ENCODE measurements at regions not wholly inside any gene's neighbourhood (a gene's known extent, or its start where the extent isn't known, plus 50 kb on each side); places are given as distances from the start of the nearest gene placed in this dataset.

DNA sequence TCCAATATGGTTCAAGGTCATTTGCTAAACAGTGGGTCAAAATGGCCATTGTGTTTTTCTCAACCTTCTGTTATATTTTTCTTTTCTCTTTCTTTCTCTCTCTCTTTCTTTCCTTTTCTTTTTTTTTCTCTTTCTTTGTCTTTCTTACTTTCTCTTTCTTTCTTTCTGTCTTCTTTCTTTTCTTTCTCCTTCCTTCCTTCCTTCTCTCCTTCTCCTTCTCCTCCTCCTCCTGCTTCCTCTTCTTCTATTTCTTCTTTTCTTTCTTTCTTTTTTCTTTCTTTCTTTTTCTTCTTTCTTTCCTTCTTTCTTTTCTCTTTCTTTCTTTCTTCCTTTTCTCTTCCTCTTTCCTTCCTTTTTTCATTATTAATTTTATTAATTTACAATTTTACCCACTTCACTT lies 619.5 kb downstream of the IRX1 start:
- no peak for DNase-seq (ENCODE audit: low read depth in 3 of 3, low spot score in 1 of 3)

DNA sequence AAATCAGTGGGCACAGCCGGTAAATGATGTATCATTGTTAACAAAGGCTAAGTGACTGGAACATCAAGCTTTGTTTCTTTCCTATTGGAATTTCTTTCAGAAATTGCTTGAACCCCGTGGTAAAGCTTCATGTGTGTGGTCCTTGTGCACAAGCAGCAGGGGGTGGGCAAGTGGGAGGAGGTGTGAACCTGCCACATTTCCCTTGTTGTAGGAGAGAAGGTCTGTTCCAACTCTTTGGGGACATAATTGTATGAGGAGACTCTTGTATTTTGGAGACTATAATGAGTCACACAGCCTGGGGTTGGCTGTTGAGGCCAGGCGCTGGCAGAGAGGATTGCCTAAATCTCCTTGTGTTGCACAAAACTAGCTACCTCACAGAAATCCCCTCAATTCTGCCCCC lies 620.5 kb downstream of the IRX1 start:
- DNase-seq (ENCODE audit: low read depth in 3 of 3, low spot score in 1 of 3) = no peak

- no peak for DNase-seq (ENCODE audit: low read depth in 3 of 3, low spot score in 1 of 3)
These were observed 624.4 kb downstream of the IRX1 start for GRCh38 chr5:4220016-4220415.

DNA sequence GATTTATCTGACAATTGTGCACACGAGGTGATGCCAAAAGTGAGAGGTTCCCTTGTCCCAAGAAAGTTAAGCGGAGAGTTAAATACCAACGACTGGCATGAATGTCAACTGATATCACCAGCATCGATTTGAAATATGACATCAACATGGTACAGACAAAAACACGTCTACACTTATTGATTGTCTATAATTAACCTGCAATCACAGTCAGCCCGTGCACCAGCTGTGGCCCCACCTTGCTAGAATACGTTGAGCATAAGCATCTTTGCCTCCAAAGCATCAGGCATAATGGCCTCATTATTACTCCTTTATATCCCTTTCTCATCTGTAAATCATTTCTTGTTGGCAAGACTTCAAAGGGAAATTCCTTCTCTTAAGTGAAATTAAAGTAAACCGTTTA lies 625.4 kb downstream of the IRX1 start:
- DNase-seq (ENCODE audit: low read depth in 3 of 3, low spot score in 1 of 3) = no peak

- DNase-seq (ENCODE audit: low read depth in 3 of 3, low spot score in 1 of 3) = no peak
These were observed 626.5 kb downstream of the IRX1 start for GRCh38 chr5:4222147-4222546.

DNA sequence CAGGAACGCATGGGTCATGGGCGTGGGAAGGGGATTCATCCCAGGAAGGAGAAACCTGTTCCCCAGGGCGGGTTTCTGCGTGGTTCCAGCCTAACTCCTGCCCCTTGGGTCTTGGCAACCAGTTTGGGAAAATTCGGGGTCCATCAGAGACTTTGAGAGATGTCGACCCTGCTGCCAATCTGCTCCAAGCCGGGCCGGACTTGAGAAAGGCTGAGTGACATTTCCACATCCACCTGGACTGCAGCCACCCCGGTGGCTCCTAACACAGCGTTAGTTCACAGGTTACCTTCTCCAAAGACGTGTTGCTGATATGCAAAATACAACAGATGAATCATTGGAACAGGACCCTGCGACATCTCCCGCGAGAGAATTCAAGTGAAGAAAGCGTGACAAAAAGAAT lies 627.2 kb downstream of the IRX1 start:
- DNase-seq (ENCODE audit: low read depth in 3 of 3, low spot score in 1 of 3) = no peak

- DNase-seq (ENCODE audit: low read depth in 3 of 3, low spot score in 1 of 3) = no peak
These were observed 630.1 kb downstream of the IRX1 start for GRCh38 chr5:4225741-4226140.

DNA sequence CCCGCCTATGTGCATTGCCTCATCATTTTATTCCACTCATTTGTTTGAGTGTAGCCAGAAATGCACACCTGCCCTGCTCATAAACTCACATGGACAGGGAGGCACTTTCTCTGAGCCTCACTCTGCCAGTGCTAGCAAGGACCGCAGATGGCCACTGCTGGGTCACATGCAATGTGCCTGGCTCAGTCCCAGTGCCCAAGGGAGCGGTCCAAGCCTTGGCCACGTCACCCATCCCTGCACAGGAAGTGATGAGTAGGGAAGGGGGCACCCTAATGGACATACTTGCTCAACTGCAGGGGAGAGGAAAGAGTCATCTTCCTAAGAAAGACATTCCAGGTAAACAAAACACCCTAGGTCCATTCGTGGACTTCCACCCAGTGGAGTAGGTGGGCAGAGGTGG lies 630.9 kb downstream of the IRX1 start:
- no peak for DNase-seq (ENCODE audit: low read depth in 3 of 3, low spot score in 1 of 3)

DNA sequence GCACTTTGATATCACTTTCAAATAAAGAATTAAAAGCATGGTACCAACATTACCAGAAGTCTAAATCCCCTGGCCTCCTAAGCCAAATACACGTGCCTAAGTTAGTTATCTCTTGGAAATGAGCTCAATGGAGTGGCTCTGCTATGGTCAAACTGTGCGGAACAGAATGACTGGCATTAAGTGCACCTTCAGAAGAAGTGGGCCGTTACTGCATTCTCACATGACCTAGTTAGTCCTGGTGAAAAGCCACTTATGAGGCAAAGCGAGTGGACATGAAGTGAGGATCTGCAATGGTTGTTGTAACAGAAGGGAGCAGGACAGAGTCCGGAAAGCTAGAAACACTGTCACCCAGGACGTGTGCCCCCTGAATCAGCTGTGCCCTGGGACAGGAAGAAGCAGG lies 633.1 kb downstream of the IRX1 start:
- no peak for DNase-seq (ENCODE audit: low read depth in 3 of 3, low spot score in 1 of 3)

DNA sequence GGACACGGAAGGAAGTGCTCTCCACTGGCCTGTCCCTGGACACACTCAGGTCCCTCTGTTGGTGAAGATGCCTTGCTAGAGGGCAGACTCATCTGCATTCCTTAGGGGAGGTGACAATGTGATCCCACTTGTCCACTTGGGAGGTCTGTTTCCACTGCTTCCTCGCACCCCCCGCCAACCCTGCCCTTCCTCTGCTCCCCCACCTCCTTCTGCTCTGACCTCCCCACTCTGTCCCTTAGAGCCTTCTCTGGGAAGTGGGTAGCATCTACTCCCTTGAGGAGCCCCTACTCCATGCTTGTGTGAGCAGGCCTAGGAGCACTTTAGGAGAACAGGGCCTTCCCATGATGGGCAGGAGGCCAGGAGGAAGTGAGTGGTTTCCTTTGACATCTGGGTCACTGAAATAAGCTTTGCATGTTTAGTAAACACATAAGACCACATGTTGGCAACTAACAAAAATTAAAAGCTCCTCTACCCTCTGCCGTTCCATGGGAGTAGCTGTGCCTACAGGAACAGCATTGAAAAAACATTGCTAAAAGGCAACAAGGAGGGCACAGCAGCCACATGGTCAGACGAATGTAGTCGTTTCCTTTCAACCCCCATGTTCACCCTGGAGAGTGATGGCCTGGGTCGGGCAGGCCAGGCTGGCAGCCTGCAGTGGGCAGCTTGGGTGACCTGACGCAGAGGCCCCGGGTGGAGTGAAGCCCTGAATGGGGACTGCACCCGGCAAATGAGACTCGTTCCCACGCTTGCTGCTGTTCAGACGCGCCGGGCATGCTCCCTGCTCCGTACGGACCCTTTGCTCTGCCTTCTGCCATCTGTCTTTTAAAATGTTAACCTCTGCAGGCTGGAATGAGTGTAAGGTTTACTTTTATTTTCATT lies 634.0 kb downstream of the IRX1 start:
- DNase-seq (ENCODE audit: low read depth in 3 of 3, low spot score in 1 of 3) = no peak

- DNase-seq (ENCODE audit: low read depth in 3 of 3, low spot score in 1 of 3) = no peak
These were observed 634.8 kb downstream of the IRX1 start for GRCh38 chr5:4230471-4230785.

DNA sequence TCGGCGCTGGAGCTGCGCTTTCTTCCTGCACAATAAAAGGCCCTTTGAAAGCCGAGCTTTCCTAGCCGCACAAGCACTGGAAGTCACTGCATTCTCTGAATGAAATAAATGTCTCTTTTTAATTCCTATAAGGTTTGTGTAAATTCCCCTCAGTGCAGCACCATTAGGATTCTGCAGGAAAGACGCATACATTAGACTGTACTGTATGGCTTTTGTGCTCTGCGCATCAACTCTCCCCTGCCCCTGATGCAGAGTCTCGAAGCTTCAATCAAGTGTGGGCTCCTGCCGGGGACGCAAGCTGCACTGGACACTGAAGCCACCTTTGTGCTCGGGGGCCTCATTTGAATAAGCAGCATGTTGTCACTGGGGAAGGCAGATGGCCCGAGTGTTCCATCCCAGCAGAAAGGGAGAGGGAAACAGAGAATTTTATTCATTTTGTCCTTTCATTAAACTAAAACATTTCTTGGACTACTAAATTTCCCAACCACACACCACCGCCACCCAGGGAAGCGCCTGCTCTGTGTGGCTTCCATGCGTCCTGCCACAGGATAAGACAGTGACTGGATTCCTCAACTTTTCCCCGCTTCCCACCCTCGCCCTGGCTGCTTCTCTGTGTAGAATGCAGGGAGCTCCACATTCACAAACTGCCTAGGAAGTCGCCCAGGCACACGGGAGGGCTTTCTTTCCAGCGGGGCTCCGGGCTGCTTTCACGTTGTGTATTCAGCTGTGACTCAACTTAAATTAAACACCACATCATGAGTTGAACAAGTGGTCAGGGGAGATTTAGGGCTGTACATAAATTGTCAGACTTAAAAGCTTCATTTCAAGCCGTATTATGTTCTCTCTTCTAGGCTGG lies 635.4 kb downstream of the IRX1 start:
- no peak for DNase-seq (ENCODE audit: low read depth in 3 of 3, low spot score in 1 of 3)

GRCh38 chr5:4232084-4232483 lies 636.5 kb downstream of the IRX1 start:
- DNase-seq (ENCODE audit: low read depth in 3 of 3, low spot score in 1 of 3) = no peak

DNA sequence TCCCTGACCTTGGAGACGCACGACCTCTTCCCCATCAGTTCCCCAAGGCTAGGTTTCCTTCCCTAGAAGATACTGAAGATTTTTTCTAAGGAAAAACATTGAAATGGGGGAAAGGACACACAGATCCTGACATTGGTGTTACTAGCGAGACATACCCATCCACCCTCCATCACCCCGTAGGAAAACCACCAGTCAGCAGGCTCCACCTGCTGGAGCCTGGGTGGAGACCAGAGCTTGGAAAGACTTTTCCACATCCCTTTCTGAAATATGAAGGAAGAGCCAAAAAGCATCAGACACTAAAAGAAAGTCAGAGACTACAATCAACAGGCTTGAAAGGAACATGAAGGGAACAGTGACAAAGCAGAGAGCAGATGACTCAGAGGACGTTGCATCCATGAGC lies 638.0 kb downstream of the IRX1 start:
- no peak for DNase-seq (ENCODE audit: low read depth in 3 of 3, low spot score in 1 of 3)

DNA sequence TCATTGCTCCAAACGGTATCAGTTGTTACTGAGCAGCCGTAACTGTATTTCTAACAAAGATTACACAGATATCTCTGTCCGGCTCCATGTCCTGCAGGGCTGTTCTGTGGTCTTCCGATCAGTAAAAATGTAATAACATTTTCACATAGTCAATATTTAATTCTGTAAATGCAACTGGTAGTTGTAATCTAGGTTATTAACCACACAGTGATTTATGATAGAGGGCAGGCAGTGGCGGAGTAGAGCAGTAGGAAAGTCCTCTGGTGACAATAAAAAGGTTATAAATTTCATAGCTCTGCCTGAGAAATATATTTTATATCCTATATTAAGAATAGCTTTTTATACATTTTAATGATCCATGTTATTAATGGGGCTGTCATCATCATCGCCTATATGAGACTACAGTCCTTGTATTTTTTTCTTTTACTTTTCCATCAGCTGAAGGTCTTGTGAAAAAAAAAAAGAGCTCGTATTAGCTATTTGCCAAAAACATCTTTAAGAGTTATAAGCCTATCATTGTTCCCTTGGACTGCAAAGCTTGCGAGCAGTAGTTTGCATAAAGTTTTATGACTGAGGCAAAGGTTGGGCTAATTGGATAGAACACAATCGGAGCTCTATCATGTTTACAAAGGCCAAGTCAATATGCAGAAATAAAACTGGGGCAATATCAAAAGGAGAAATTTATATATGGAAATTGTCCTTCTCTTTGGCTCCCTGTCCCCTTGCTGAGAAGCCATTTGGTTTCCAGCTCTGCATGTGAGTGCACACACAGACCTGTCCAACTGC lies 648.0 kb downstream of the IRX1 start:
- no peak for DNase-seq (ENCODE audit: low read depth in 3 of 3, low spot score in 1 of 3)

DNA sequence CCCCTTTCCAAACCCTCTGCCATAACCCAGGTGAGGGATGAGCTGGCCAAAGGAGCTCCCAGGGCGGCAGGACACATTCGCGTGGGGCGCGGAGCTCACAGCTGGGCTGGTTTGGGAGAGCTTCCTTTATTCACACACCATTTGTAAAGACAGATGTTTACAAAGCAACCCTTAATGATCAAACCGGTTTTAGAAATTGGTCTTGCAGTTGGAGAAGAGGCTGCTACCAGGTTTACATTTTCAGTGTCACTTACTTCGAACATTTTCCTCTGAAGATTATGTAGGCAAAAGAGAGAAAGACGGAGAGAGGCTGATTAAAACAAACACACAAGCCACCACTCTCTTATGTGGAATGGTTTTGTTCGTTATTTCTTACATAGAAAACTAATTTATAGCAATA lies 648.7 kb downstream of the IRX1 start:
- no peak for DNase-seq (ENCODE audit: low read depth in 3 of 3, low spot score in 1 of 3)

DNA sequence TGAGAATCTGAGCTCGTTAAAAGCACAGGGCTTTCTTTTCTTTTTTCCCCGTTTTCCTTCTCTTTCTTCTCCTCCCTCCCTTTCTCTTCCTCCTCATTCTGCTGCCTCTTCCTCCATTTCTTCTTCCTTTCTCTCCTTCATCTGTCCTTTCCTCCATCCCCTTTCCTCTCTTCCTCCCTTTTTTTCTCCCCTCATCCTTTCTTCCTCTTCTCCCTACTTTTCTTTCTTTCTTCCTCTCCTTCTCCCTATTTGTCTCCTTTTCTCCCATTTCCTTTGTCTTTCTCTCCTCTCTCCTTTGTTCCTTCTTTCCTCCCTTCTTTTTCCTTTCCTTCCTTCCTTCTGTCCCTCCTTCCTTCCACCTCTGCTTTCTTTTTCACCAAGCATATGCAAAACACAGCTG lies 649.4 kb downstream of the IRX1 start:
- DNase-seq (ENCODE audit: low read depth in 3 of 3, low spot score in 1 of 3) = no peak

DNA sequence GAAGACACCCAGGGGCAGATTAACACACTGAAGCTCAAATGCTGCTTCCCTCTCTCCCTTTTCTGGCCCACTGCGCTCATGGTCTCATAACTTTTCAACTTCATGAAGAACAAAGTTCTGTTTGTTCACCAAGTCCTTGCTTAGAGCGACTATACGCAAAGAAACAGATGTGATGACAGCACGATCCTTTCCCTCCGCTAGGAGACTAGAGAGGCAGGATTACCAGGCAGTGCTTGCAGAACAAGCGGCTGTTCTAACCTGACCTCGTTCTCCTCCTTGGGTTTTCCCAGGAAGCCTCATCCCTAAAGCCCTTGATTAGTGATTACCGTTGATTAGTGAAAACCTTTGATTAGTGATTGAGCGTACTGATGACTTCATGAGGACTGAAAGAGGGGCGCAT lies 649.9 kb downstream of the IRX1 start:
- no peak for DNase-seq (ENCODE audit: low read depth in 3 of 3, low spot score in 1 of 3)

DNA sequence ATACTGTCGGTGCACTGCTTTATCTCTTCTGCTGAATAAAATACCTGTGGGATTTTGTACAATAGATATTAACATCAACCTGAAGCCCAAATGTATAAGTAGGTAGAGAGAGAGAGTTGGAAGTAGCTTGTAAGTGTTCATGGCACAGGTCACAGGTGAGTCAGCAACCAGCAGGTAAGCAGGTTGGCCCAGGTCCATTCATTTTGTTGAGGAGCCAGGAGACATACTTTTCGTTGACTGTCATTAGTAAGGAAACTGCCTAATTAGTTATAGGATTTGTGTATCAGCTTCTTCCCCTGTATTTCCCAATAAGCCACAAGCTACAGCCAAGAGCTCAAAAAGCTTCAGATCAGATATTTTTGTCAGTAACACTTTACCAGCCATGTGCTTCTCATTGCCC lies 650.8 kb downstream of the IRX1 start:
- DNase-seq (ENCODE audit: low read depth in 3 of 3, low spot score in 1 of 3) = no peak

- DNase-seq (ENCODE audit: low read depth in 3 of 3, low spot score in 1 of 3) = no peak
These were observed 654.6 kb downstream of the IRX1 start for GRCh38 chr5:4250254-4250653.

GRCh38 chr5:4252385-4252784 lies 656.8 kb downstream of the IRX1 start:
- DNase-seq (ENCODE audit: low read depth in 3 of 3, low spot score in 1 of 3) = no peak

DNA sequence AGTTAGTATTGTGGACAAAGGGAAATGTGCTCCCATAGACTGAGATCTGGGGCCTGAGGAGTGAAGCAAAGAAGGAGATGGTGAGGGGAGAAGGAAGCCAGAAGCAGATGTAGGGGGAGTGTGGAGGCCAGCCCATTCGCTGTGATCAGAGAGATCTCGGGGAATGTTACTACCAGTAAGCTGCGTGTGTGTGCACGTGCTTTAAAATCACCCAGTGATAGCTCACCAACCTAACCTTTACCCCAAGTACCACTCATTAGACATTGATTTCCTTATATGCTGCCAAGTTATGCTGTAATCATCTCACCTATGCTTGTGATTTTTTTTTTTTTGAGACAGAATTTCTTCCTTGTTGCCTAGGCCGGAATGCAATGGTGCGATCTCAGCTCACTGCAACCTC lies 659.1 kb downstream of the IRX1 start:
- DNase-seq (ENCODE audit: low read depth in 3 of 3, low spot score in 1 of 3) = no peak
